IPS-18c (cell line): ENCODE measurements at regions not wholly inside any gene's neighbourhood (a gene's known extent, or its start where the extent isn't known, plus 50 kb on each side); places are given as distances from the start of the nearest gene placed in this dataset.
"Not testable (repeated sequence)": the region's sequence is repeated elsewhere in the genome, so short reads cannot be mapped to it uniquely, and the experiment has no call there.

Experiments used
- H3K4me3 ChIP-seq: 2 replicates; pipeline ENCODE4 v1.7.0; 2013; ENCODE audit warnings: low read depth, mild to moderate bottlenecking, low read length, moderate library complexity; ENCODE audit not compliant: insufficient read depth
- H3K9me3 ChIP-seq: one replicate; pipeline ENCODE4 v1.6.1; 2013; ENCODE audit warnings: mild to moderate bottlenecking, low read length, moderate library complexity; ENCODE audit not compliant: control insufficient read depth, insufficient read depth

DNA sequence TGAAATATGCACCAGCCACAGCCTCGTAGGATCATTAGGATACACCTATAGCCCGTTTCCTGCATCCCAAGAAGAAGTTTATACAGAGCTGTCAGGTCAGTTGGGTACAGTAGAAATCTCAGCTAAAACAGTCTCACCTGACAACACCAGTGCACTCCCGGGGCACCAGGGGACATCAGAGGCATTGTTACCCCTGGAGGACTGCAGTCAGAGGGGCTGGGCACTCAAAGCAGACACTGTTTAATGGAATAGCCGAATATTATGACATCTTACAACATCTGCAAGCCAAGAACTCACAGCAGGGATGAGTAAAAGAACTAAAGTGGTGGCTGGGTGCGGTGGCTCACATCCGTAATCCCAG is 93.0 kb upstream of the ID2 start:
- Histone ChIP-seq H3K9me3 (no peaks in the 10 kb centered on the region), H3K4me3 (no peak overlapping the region)

GRCh38 chr2:8589721-8590120 is 92.1 kb upstream of the ID2 start:
- no peak overlapping the region for H3K4me3 ChIP-seq
- H3K9me3 ChIP-seq, result peaks cover 4% of the 10 kb centered on the region

DNA sequence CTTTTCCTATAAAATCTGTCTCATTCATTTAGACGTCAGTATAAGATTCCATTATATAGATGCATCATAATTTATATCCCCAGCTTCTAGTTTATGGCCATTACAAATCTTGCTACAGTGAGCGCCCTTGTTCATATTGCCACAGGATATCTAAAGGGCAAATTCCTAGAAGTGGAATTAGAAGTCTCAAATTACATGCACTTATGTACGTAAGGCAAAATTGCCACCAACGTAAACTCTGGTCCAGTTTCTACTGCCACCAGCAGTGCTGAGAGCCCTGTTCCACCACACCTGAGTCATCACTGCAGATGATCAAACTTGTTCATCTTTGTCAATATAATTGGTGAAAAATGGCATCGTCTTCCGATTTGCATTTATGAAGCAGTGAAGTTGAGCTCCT is 90.9 kb upstream of the ID2 start:
- H3K4me3 ChIP-seq, result no peak overlapping the region
- H3K9me3 ChIP-seq, result peaks cover 4% of the 10 kb centered on the region

GRCh38 chr2:8592736-8593135 is 89.1 kb upstream of the ID2 start:
- peaks cover 4% of the 10 kb centered on the region for H3K9me3 ChIP-seq
- H3K4me3 ChIP-seq, result no peak overlapping the region

DNA sequence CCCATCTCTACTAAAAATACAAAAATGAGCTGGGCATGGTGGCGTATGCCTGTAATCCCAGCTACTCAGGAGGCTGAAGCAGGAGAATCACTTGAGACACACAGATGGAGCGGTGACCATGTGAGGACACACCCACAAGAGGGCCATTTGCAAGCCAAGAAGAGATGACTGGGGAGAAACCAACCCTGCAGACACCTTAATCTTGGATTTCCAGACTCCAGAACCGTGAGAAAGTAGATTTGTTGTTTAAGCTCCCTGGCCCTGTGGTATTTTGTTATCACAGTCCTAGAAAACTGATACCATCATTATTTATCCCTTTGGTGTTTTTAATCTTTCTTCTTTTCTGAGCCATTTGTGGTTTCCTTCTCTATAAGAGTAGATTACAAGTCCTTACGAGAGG is 88.6 kb upstream of the ID2 start:
- Histone ChIP-seq H3K4me3 (no peak overlapping the region), H3K9me3 (peaks cover 4% of the 10 kb centered on the region)

DNA sequence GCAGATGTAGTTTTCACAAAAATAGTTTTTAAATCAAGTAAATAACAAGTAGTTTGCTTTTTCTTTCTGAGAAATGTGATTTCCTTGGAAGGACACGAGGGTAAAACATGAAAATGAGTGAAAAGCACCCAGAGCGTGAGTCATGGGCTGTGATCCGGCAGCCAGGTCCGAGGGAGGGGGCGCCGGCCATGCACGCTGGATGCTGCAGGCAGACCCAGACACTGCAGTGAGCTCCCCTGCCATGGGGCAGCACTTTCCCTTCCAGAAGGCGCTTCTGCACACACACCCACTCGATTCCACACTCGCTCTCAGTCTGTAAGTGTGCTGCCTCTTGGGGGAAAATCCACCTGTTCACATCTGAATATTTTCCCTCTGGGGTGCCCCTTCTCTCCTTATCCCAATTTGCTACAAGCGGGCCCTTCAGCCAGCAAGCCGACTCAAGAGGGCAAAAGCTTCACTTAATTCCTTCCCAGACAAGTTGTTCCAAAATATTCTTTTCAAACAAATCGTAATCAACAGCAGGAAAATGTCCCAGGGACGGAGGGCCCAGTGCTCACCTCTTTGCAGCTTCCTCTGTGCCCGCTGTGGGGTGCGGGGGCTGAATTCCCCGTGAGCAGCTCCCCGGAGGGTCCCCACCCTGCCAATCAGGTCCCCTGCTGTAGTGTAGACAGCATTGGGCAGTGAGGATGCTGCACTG is 87.0 kb upstream of the ID2 start:
- Histone ChIP-seq H3K4me3 (no peak overlapping the region), H3K9me3 (peaks cover 4% of the 10 kb centered on the region)

DNA sequence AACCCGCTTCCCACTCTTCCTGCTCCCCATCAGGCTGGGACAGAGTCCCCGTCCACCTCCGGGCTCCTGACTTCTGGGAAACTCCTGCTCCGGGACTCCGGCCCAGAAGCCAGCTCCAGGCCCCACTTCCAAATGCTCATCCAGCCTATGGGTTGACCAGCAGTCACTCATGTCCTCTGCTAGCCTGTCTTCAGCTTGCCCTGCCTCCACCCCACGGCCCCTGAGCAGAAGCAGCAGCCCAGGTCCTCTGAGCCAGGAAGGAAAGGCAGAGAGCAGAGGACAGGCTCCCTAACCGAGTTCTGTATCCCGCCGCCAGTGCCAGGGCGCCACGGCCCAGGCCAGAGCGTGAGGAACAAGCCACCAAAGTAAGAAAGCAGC is 86.4 kb upstream of the ID2 start:
- peaks cover 4% of the 10 kb centered on the region for H3K9me3 ChIP-seq

DNA sequence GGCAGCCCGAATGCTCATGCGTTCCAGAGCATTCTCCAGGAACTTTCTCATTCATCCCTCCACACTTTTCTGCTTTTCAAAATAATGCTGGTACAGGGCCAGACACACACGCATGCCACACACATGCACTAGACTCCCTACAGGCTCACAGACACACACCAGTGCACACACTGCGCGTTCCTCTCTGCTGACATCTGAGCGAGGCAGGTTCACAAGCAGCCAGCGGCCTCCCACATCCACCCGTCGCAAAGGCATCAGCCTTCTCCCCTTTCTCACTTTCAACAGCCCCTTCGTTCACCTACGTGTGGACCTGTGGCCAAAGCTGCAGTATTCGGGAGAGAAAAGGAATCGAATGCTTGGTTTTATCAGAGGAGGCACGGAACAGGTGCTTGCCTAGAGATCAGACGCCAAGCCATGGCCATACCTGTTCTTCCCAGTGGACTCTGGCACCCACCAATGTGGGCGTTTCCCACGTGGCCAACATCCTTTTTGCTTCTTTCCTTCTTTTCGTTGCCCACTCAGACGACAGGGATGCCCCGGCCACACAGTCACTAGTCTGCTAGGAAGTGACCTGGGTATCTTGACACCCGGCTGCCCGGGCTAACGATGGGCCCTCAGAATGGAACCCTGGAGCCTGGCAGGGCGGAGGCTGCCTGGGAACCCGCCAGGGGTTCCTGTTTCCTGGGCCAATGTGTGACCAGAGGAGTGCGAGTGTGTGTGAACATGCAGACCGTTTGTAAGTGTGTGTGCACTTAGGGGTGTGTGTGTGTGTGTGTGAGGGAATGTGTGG is 85.8 kb upstream of the ID2 start:
- H3K9me3 ChIP-seq, result peaks cover 4% of the 10 kb centered on the region
- H3K4me3 ChIP-seq, result no peak overlapping the region

More for the DNA sequence above, 86.4 kb upstream of the ID2 start:
- H3K4me3 ChIP-seq, result no peak overlapping the region

DNA sequence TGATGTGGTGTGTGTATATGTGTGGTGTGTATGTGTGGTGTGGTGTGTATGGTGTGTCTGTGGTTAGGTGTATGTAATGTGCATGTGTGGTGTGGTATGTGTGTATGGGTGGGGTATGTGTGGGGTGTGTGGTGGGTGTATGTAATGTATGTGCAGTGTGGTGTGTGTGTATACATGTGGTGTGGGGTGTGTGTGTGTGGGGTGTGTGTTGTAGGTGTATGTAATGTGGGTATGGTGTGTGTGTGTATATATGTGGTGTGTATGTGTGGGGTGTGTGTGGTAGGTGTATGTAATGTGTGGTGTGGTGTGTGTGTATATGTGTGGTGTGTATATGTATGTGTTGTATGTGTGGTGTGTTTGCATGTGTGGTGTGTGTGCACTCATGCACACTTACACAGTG is 84.8 kb upstream of the ID2 start:
- no peak overlapping the region for H3K4me3 ChIP-seq

DNA sequence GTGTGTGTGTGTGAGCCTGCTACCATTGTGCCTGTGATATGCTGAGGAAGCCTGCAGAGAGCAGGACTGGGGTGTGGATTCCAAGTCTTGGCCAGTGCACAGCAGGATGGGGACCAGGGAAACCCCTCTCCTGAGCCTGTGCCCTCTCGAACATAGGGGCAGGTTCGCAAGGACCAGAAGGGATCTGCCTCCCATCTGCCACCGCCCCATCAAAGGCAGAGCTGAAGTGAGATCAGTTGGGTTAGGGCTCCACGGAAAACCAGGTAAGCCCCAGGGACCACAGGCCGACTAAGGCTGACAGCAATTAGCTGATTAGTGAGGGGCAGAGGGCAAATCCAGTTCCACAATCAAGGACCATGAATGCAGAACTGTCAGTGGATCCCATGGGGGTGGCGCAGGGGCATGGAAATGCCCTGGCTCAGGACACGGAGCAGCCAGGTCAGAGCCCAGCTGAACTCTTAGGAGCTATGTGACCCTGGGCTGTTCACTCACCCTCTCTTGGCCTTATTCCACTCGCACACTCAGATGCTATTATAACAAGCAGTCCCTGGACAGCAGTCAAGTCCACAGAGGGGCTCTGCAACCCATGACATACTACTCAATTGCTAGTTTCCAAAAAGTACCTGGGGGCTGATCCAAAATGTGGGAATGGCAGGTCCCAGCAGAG is 84.2 kb upstream of the ID2 start:
- Histone ChIP-seq H3K4me3 (no peak overlapping the region), H3K9me3 (peaks cover 4% of the 10 kb centered on the region)

More for the DNA sequence above, 84.8 kb upstream of the ID2 start:
- peaks cover 4% of the 10 kb centered on the region for H3K9me3 ChIP-seq

DNA sequence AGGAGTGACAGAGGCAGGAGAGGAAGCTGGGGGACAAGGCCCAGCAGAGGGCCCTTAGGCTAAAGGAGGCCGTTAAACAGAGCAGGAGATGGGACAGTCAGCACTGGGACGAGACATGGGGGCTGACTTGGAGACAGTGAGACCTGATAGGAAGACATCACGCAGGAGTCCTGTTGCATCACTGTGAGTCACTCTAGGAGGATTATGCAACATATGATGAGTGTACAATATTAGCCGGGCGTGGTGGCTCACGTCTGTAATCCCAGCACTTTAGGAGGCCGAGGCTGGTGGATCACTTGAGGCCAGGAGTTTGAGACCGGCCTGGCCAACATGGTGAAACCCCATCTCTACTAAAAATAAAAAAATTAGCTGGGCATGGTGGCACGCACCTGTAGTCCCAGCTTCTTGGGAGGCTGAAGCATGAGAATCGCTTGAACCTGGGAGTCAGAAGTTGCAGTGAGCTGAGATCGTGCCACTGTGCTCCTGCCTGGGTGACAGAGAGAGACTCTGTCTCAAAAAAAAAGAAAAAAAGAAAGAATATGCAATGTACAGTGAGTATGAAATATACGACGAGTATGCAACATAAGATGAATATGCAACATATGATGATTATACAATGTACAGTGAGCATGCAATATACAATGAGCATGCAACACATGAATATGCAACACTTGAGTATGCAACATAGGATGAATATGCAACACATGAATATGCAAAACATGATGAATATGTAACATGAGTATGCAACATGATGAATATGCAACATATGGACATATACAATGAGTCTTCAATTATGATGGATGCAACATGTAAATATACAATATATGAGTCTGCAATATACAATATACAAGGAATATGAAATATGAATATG is 83.3 kb upstream of the ID2 start:
- H3K4me3 ChIP-seq, result no peak overlapping the region
- H3K9me3 ChIP-seq, result peaks cover 4% of the 10 kb centered on the region

GRCh38 chr2:8599421-8600242 is 82.2 kb upstream of the ID2 start:
- H3K9me3 ChIP-seq, result no peaks in the 10 kb centered on the region
- H3K4me3 ChIP-seq, result no peak overlapping the region

DNA sequence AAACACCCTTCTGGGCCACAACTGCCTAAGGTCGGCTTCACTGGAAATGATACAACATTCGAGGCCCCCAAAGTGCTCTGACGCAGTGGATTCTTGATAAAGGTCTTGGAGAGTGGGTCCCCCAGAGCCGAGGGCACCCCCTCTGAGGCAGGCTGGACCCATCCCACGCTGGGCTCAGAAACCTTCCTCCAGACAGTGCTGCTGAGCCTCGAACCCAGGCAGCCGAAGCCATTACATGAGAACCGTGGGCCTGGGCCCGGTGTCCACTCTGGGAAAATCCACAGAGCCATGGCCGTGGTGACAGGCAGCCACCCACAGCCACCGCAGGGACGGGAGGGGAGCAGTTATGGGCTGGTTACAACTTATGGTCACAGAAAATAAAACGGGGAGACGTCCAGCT is 81.4 kb upstream of the ID2 start:
- Histone ChIP-seq H3K9me3 (no peaks in the 10 kb centered on the region), H3K4me3 (no peak overlapping the region)

GRCh38 chr2:8602809-8603208 is 79.0 kb upstream of the ID2 start:
- Histone ChIP-seq H3K4me3 (no peak overlapping the region), H3K9me3 (no peaks in the 10 kb centered on the region)

- not testable (repeated sequence) for H3K9me3 ChIP-seq, H3K4me3 ChIP-seq
Measured at GRCh38 chr2:8603356-8603755, 78.5 kb upstream of the ID2 start.

GRCh38 chr2:8604262-8604661 is 77.6 kb upstream of the ID2 start:
- no peaks in the 10 kb centered on the region for H3K9me3 ChIP-seq

More at GRCh38 chr2:8604262-8604661, 77.6 kb upstream of the ID2 start:
- H3K4me3 ChIP-seq, result no peak overlapping the region
